ENCODE measurements at regions not wholly inside any gene's neighbourhood (a gene's known extent, or its start where the extent isn't known, plus 50 kb on each side); places are given as distances from the start of the nearest gene placed in this dataset.
"Not testable (repeated sequence)": the region's sequence is repeated elsewhere in the genome, so short reads cannot be mapped to it uniquely, and the experiment has no call there.

- DNase-seq (ENCODE audit: low read depth in 2 of 2) = no peak
Observed at GRCh38 chr7:16369855-16370254, 51.5 kb downstream of the CRPPA start.

- not testable (repeated sequence) for DNase-seq (ENCODE audit: low read depth in 2 of 2)
Observed at GRCh38 chr7:16369309-16369708, 52.0 kb downstream of the CRPPA start.

DNA sequence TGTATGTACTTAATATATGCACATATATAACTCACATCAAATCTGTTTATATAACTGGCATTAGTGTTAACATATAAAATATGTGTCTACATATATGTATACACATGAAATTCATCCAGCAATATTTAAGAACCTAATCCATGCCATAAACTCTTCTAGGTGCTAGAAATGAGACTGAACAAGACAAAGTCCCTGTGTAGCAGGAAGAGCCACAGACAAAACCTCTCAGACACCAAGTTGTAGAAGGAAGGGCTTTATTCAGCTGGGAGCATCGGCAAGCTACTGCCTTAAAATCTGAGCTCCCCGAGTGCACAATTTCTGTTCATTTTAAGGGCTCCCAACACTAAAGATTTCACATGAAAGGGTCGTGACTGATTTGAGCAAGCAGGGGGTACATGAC is 52.5 kb downstream of the CRPPA start:
- DNase-seq (ENCODE audit: low read depth in 2 of 2) = no peak

- no peak for DNase-seq (ENCODE audit: low read depth in 2 of 2)
Observed at GRCh38 chr7:16367115-16367514, 54.2 kb downstream of the CRPPA start.

- DNase-seq (ENCODE audit: low read depth in 2 of 2) = no peak
Observed at GRCh38 chr7:16365952-16366351, 55.4 kb downstream of the CRPPA start.

GRCh38 chr7:16365177-16365576 is 56.2 kb downstream of the CRPPA start:
- DNase-seq (ENCODE audit: low read depth in 2 of 2) = no peak

DNA sequence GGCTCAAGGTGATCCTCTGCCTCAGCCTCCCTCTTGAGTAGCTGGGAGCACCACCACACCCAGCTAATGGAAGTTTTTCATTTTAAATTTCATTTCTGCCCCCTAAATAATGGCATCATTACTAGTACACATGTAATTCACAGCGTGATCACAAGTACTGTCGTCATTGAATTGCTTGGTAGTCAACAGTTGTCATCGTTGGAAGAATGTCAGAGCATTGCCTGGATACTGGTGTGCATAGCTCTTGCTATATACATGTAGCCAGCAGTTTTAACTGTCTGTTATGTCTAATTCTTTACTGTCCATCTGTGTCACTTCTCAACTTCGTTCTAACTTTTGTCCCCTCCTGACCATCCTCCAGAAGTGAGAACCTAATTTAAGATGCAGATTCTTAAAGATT is 62.1 kb downstream of the CRPPA start:
- DNase-seq (ENCODE audit: low read depth in 2 of 2) = no peak

GRCh38 chr7:16357921-16358320 is 63.4 kb downstream of the CRPPA start:
- DNase-seq (ENCODE audit: low read depth in 2 of 2) = no peak

- DNase-seq (ENCODE audit: low read depth in 2 of 2) = no peak
Observed at GRCh38 chr7:16357474-16357873, 63.9 kb downstream of the CRPPA start.

GRCh38 chr7:16356301-16356958 is 64.9 kb downstream of the CRPPA start:
- peak; percentile 44 to 45 for DNase-seq (ENCODE audit: low read depth in 2 of 2)

DNA sequence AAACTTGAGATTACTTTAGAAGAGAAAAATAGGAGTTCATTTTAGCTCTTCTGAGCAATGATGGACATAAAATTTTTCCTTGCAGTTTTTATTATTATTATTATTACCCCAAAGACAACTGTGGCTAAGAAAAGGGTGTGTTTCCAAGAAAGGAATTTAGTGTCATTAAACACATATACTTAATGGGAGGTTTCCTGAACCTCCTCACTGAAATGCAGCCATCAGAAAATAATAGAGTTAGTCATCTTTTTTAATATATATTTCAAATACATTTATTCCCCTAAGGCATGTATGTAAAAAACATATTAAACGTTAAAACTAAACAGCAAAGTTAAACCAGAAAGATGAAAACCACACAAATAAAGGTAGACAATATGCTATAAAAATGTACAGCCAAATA is 66.8 kb downstream of the CRPPA start:
- no peak for DNase-seq (ENCODE audit: low read depth in 2 of 2)

- DNase-seq (ENCODE audit: low read depth in 2 of 2) = no peak
Observed at GRCh38 chr7:16353226-16353625, 68.1 kb downstream of the CRPPA start.

DNA sequence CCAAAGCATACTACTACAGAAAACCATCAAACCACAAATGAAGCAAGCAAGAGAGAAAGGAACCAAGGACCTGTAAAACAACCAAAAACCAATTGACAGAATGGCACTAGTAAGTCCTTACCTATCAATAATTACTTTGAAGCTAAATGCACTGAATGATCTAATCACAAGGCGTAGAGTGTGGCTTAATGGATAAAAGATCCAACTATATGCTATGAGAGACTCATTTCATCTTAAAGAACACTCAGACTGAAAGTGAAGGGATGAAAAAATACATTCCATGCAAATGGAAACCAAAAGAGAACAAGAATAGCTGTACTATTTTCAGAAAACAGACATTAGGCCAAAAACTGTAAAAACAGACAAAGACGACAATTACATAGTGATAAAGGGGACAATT is 70.7 kb downstream of the CRPPA start:
- DNase-seq (ENCODE audit: low read depth in 2 of 2) = no peak

DNA sequence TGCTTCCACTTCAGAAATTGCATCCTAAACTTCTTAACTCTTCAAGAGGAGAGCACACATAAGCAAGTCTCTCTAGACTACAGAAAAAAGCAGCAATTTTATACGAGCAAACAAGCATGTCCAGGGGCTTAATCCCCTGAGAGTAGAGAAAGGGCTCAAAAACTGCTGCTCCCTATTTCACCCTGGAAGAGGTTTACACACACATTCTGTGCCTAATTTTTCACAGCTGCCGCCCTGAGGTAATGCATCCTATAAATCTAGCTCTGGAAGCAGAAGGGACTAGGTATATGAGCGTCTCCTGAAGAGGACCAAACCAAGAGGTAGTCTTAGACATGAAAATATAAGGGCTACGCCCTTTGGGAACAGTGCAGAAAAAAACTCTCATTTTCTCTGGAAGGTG is 73.1 kb downstream of the CRPPA start:
- no peak for DNase-seq (ENCODE audit: low read depth in 2 of 2)

DNA sequence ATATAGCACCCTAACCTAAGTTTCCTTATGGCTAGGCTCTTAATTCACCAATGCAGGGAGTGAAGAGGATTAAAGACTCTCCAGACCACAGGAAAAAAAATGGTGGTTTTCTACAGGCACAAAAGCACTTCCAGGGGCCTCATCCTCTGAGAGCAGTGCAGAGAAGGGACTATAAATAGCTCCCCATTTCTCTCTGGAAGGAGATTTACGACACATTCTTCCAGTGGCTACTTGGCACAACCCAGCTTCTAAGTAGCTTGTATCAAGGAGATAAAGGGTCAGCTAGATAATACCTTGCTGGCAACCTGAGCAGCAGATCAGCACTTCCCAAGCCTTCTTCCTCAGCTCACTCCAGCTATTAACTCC is 73.5 kb downstream of the CRPPA start:
- DNase-seq (ENCODE audit: low read depth in 2 of 2) = peak; percentile 10 to 12

- DNase-seq (ENCODE audit: low read depth in 2 of 2) = no peak
Observed at GRCh38 chr7:16347066-16347826, 74.1 kb downstream of the CRPPA start.

GRCh38 chr7:16345979-16346958 is 75.1 kb downstream of the CRPPA start:
- DNase-seq (ENCODE audit: low read depth in 2 of 2) = peak; percentile 39 to 40

GRCh38 chr7:16344927-16345326 is 76.4 kb downstream of the CRPPA start:
- no peak for DNase-seq (ENCODE audit: low read depth in 2 of 2)

- DNase-seq (ENCODE audit: low read depth in 2 of 2) = no peak
Observed at GRCh38 chr7:16343612-16344011, 77.7 kb downstream of the CRPPA start.

- no peak for DNase-seq (ENCODE audit: low read depth in 2 of 2)
Observed at GRCh38 chr7:16338065-16338464, 83.3 kb downstream of the CRPPA start.

- DNase-seq (ENCODE audit: low read depth in 2 of 2) = no peak
Observed at GRCh38 chr7:16326106-16326505, 95.2 kb downstream of the CRPPA start.

- no peak for DNase-seq (ENCODE audit: low read depth in 2 of 2)
Observed at GRCh38 chr7:16323313-16323712, 98.0 kb downstream of the CRPPA start.

All from fibroblast of skin of left quadriceps (primary cell).